Heart right ventricle (tissue), 16 donors: ENCODE measurements at regions not wholly inside any gene's neighbourhood (a gene's known extent, or its start where the extent isn't known, plus 50 kb on each side); places are given as distances from the start of the nearest gene placed in this dataset.

ENCODE experiments used
- ATAC-seq, 8 donors: fragments of 200-7000 bp; cut with Tn5 transposase; one replicate each; pipeline ENCODE4 v1.9.1; 2020; ENCODE audit warnings: mild to moderate bottlenecking in 8 of 8, moderate library complexity in 8 of 8, moderate number of reproducible peaks in 1 of 8
- DNase-seq, 2 donors: peaks; one replicate each; pipeline ENCODE4 v3.0.0-alpha.2; 2020
- H3K27ac ChIP-seq, 10 donors: fragments of 200-600 bp; sonication (generic) in 2 of 10; one replicate each; pipeline versions ENCODE4 v1.5.0 to v1.8.0; 2020 to 2022; ENCODE audit warnings: mild to moderate bottlenecking in 3 of 10
- H3K27me3 ChIP-seq, 7 donors: fragments of 200-600 bp; one replicate each; pipeline ENCODE4 v1.8.0; 2021 to 2022; ENCODE audit warnings: mild to moderate bottlenecking in 2 of 7
- H3K36me3 ChIP-seq, 9 donors: fragments of 200-600 bp; sonication (generic) in 1 of 9; one replicate each; pipeline versions ENCODE4 v1.5.0 to v1.8.0; 2020 to 2022; ENCODE audit warnings: mild to moderate bottlenecking in 2 of 9
- H3K4me1 ChIP-seq, 9 donors: fragments of 200-600 bp; sonication (generic) in 1 of 9; one replicate each; pipeline versions ENCODE4 v1.5.0 to v1.8.0; 2020 to 2022; ENCODE audit warnings: mild to moderate bottlenecking in 4 of 9
- H3K4me3 ChIP-seq, 10 donors: fragments of 200-600 bp; sonication (generic) in 2 of 10; one replicate each; pipeline versions ENCODE4 v1.5.0 to v1.8.0; 2020 to 2022; ENCODE audit warnings: mild to moderate bottlenecking in 7 of 10, moderate library complexity in 2 of 10
- H3K9me3 ChIP-seq, 11 donors: fragments of 200-600 bp in 10 of 11; sonication (generic) in 2 of 11; one replicate each; pipeline versions ENCODE4 v1.5.0 to v1.8.0; 2013 to 2022; ENCODE audit warnings: mild to moderate bottlenecking in 2 of 11, control low read depth in 1 of 11, moderate library complexity in 1 of 11
- WGBS, 2 donors: extraction: QIAGEN DNeasy Blood & Tissue Kit; methylation state at CpG; one replicate each; pipeline ENCODE4 v1.1.7; 2013; ENCODE audit warnings: inconsistent platforms in 1 of 2; 5-methylcytosine and 5-hydroxymethylcytosine counted together
- intact Hi-C, 10 donors: fragments of 100-400 bp; cut with DNase I; formaldehyde crosslinking; loops; one replicate each; pipeline versions ENCODE4 v1.11.1 to v1.14.2; 2022
- TF ChIP-seq, protein P1 (sequence below), 9 donors: fragments of 200-600 bp; sonication (generic) in 2 of 9; IDR thresholded peaks; one replicate each; pipeline versions ENCODE4 v1.5.0 to v1.8.0; 2021 to 2022; ENCODE audit warnings: antibody characterized with exemption in 9 of 9, mild to moderate bottlenecking in 5 of 9, moderate library complexity in 1 of 9
- donor health status: Arrhythmogenic right ventricular cardiomyopathy.
- donor health status: ischemic (EF 13 %, LVEDD 7.1; RV severe dilation, severe dysfunction).
- donor health status: healthy with polysubstance abuse.
- donor health status: DM: no; HTN: yes; CAD: no.
- donor health status: DM: no; HTN: no; CAD: no.
- donor health status: ischemic (EF 25% LVEDD 6.9; RV normal size, moderate dysfunction).
- donor health status: ischemic (EF 25% LVEDD 5.7; RV mildly dilated, moderate dysfunction).
- donor health status: healthy.
- donor health status: DM: yes; HTN: yes; CAD: no.
- donor health status: Ischemic cardiomyopathy.
- donor health status: ischemic (EF 35%, LVEDD 5.7; RV mildly dilated, moderate dysfunction).
- donor health status: nonischemic (EF 11% LVEDD 7.7; RV severe dilation, severe dysfunction).
- donor health status: DM: yes; HTN: yes; CAD: no.
- donor health status: PGD.
- donor health status: ischemic (EF 29% LVEDD 5.4; RV normal size, mild dysfunction).
- donor health status: nonischemic (EF 23%, LVEDD 6.1; RV moderate dilation, normal function).

DNA sequence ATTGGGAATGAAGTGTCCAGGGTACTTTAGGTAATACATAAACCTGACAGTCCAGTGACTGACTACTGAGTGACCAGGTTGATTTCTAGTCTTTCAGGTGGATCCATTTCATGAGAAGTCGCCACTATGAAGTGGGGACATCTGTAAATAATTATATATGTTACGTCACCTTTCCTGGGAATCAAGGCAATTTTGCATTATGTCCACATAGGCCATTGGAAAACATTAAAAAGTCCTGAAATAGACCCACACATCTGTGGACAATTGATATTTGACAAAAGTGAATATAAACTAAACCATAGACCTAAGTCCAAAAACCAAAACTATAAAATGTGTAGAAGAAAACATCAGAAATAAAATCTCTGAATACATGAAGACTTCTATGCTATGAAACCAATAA lies 231.5 kb downstream of the C6orf118 start:
- WGBS, 2 donors, result 89% methylated on average over 2 of the region's 2 CpGs
- no peaks in the 10 kb centered on the region for H3K9me3 ChIP-seq
- H3K36me3 ChIP-seq, result no peaks in the 10 kb centered on the region
- H3K27ac ChIP-seq, result no peak overlapping the region
- H3K4me1 ChIP-seq, result no peaks in the 10 kb centered on the region
- no peaks in the 10 kb centered on the region for H3K27me3 ChIP-seq
- DNase-seq (no peak), ATAC-seq (no peak)
- TF ChIP-seq, protein P1, sequence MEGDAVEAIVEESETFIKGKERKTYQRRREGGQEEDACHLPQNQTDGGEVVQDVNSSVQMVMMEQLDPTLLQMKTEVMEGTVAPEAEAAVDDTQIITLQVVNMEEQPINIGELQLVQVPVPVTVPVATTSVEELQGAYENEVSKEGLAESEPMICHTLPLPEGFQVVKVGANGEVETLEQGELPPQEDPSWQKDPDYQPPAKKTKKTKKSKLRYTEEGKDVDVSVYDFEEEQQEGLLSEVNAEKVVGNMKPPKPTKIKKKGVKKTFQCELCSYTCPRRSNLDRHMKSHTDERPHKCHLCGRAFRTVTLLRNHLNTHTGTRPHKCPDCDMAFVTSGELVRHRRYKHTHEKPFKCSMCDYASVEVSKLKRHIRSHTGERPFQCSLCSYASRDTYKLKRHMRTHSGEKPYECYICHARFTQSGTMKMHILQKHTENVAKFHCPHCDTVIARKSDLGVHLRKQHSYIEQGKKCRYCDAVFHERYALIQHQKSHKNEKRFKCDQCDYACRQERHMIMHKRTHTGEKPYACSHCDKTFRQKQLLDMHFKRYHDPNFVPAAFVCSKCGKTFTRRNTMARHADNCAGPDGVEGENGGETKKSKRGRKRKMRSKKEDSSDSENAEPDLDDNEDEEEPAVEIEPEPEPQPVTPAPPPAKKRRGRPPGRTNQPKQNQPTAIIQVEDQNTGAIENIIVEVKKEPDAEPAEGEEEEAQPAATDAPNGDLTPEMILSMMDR (IDR thresholded peaks at IDR 0.05), result no peak
- H3K4me3 ChIP-seq, result no peak overlapping the region
- intact Hi-C loops, result no loop called here

DNA sequence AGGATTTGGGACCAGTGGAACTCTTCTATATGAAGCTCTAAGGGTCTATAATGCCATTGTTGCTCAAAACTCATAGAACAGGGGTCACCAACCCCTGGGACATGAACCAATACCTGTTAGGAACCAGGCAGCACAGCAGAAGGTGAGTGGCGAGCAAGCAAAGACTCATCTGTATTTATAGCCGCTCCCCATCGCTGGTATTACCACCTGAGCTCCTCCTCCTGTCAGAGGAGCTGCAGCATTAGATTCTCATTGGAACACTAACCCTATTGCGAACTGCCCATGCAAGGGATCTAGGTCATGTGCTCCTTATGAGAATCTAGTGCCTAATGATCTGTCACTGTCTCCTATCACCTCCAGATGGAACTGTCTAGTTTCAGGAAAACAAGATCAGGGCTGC lies 237.5 kb downstream of the C6orf118 start:
- 87 to 94% methylated on average over 4 of the region's 4 CpGs for WGBS, 2 donors
- no peaks in the 10 kb centered on the region for H3K36me3 ChIP-seq
- intact Hi-C loops, result no loop called here
- H3K9me3 ChIP-seq, result peaks cover 0 to 2% (median 0%) of the 10 kb centered on the region in 11 donors
- DNase-seq (no peak), ATAC-seq (no peak)
- H3K27me3 ChIP-seq, result no peaks in the 10 kb centered on the region
- H3K27ac ChIP-seq, result no peak overlapping the region
- no peaks in the 10 kb centered on the region for H3K4me1 ChIP-seq
- H3K4me3 ChIP-seq, result no peak overlapping the region
- TF ChIP-seq, protein P1 (IDR thresholded peaks at IDR 0.05), result no peak

DNA sequence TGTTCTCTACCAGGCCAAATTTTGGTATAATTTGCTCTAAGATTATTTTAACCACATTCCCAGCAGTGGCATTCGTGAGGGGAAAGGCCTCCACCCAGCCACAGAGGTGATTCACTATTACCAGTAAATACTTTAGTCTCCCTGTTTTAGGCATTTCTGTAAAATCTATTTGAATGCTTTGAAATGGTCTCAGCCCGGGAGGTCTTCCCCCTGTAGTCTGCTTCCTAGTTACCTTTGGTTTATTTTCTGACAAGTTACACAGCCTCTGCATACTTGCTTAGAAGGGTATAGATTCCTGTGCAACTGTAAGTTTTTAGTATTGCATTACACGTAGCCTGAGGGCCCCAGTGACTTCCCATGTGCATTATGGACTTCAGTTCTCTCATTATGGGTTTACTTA lies 248.7 kb downstream of the C6orf118 start:
- no peak overlapping the region for H3K27ac ChIP-seq
- no peak for ATAC-seq
- H3K4me3 ChIP-seq, result no peak overlapping the region
- no peaks in the 10 kb centered on the region for H3K4me1 ChIP-seq
- intact Hi-C loops, result no loop called here
- H3K27me3 ChIP-seq, result peaks cover 0 to under 1% (median 0%) of the 10 kb centered on the region in 7 donors
- 73 to 81% methylated on average over 3 of the region's 3 CpGs for whole genome bisulfite sequencing, 2 donors
- H3K9me3 ChIP-seq, result no peaks in the 10 kb centered on the region
- TF ChIP-seq, protein P1 (IDR thresholded peaks at IDR 0.05), result no peak
- no peaks in the 10 kb centered on the region for H3K36me3 ChIP-seq
- DNase-seq, result no peak

DNA sequence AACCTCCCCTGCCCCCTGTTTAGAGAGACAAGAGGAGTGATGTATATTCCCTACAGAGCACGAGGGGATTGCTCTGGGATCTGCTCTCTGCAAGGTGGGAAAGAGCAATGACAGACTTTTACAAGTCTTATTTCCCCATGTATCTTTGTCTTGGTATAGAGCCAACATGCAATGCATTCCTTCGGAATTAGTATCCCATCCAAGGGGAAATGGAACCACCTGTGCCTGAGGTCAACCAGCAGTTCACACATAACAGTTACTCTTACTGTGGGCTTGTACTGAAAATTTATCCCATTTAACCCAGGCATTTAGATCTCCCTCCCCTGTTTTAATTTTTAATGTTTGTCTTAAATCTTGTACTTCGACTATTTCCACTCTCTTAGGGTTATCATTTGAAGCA lies 250.4 kb downstream of the C6orf118 start:
- no peaks in the 10 kb centered on the region for H3K9me3 ChIP-seq
- H3K27me3 ChIP-seq, result no peaks in the 10 kb centered on the region
- H3K27ac ChIP-seq, result no peak overlapping the region
- 84 to 88% methylated on average over 3 of the region's 3 CpGs for WGBS, 2 donors
- DNase-seq, result no peak
- no peaks in the 10 kb centered on the region for H3K4me1 ChIP-seq
- TF ChIP-seq, protein P1 (IDR thresholded peaks at IDR 0.05), result no peak
- intact Hi-C loops, result no loop called here
- H3K4me3 ChIP-seq, result no peak overlapping the region
- no peaks in the 10 kb centered on the region for H3K36me3 ChIP-seq
- ATAC-seq, result no peak

DNA sequence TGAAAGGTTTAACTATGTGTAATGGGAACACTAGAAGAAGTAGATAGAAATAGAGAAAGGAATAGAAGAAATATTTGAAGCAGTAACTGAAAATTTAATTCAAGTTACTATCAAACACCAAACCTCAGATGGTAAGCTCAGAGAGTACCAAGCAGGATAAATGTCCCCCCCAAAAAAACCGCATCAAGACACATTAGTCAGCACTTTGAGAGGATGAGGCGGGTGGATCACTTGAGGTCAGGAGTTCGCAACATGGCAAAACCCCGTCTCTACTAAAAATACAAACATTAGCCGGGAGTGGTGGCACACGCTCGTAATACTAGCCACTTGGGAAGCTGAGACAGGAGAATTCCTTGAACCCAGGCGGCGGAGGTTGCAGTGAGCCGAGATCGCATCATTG lies 253.1 kb downstream of the C6orf118 start:
- ATAC-seq (no peak), DNase-seq (no peak)
- H3K9me3 ChIP-seq, result peaks cover 0 to 3% (median 0%) of the 10 kb centered on the region in 11 donors
- no peak overlapping the region for H3K4me3 ChIP-seq
- TF ChIP-seq, protein P1 (IDR thresholded peaks at IDR 0.05), result no peak
- no peaks in the 10 kb centered on the region for H3K4me1 ChIP-seq
- intact Hi-C loops, result no loop called here
- H3K27ac ChIP-seq, result no peak overlapping the region
- H3K27me3 ChIP-seq, result no peaks in the 10 kb centered on the region
- H3K36me3 ChIP-seq, result no peaks in the 10 kb centered on the region
- WGBS, 2 donors, result 88 to 95% methylated on average over 11 of the region's 11 CpGs
